GM12874 (cell line): ENCODE measurements at regions not wholly inside any gene's neighbourhood (a gene's known extent, or its start where the extent isn't known, plus 50 kb on each side); places are given as distances from the start of the nearest gene placed in this dataset.

Experiments
- TF ChIP-seq, protein P1 (sequence below): IDR thresholded peaks from 2 replicates; pipeline ENCODE4 v1.5.1; 2011; ENCODE audit warnings: low read depth, mild to moderate bottlenecking, control low read depth, low read length, moderate library complexity; ENCODE audit not compliant: insufficient read depth

GRCh38 chr4:154036856-154037255, 248.0 kb upstream of the SFRP2 start:
- TF ChIP-seq, protein P1, sequence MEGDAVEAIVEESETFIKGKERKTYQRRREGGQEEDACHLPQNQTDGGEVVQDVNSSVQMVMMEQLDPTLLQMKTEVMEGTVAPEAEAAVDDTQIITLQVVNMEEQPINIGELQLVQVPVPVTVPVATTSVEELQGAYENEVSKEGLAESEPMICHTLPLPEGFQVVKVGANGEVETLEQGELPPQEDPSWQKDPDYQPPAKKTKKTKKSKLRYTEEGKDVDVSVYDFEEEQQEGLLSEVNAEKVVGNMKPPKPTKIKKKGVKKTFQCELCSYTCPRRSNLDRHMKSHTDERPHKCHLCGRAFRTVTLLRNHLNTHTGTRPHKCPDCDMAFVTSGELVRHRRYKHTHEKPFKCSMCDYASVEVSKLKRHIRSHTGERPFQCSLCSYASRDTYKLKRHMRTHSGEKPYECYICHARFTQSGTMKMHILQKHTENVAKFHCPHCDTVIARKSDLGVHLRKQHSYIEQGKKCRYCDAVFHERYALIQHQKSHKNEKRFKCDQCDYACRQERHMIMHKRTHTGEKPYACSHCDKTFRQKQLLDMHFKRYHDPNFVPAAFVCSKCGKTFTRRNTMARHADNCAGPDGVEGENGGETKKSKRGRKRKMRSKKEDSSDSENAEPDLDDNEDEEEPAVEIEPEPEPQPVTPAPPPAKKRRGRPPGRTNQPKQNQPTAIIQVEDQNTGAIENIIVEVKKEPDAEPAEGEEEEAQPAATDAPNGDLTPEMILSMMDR = no peak

GRCh38 chr4:154035341-154035740, 246.5 kb upstream of the SFRP2 start:
- TF ChIP-seq, protein P1 = no peak

DNA sequence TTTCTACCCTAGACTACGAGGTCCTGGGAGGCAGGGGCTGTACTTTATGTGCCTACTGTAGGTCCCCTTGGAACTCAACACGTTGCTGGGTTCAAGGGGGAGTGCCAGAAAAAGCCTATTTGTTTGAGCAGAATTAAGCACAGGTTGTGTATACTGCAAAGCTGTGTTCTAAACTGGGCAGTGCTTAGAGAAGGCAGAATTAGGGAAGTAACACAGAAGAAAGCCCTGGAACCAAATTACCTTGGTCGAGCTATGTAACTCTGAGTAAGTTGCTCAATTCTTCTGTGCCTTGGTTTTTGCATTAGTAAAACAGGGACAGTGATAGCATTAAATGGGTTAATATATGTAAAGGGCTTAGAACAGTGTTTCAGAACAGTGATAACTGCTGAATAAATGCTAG, 245.0 kb upstream of the SFRP2 start:
- TF ChIP-seq, protein P1 = no peak

GRCh38 chr4:154032914-154033313, 244.0 kb upstream of the SFRP2 start:
- TF ChIP-seq, protein P1 = no peak

DNA sequence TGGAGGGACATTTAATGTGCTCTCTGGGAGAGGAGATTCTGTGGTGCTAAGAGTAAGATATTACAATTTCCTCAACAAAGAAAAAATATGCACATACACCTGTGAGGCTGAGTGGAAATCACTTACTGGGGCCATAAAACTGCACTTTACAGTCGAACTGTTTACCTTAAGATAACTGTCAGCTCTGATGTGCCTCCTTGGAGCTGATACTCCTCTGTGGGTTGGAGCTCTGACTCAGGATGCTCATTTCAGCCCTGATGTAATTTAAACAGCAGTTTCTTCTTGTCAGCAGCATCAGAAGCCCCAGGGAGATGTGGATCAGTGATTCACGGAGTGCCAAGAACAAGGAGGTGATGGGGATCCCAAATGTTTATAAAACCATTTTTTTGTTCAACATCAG, 241.9 kb upstream of the SFRP2 start:
- TF ChIP-seq, protein P1 = no peak

DNA sequence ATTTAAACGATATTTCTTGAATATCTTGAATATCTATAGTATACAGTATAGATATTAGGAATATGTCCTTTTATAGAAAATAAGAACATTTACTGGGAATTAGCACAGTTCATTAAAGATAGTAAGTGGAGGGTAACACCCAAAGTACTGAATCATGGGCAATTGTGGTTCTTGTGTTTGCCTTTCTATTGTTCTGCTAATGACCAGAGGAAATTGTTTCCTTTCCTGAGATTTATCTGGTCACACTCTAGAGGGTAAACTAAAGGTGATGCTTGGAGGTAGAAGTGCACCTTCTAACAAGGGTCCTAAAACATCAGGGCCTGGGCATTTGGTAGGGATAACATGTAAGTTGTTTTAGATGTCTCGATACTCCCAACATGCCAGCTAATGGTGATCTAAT, 241.3 kb upstream of the SFRP2 start:
- TF ChIP-seq, protein P1 = no peak

GRCh38 chr4:154029171-154029570, 240.3 kb upstream of the SFRP2 start:
- TF ChIP-seq, protein P1 = no peak

- TF ChIP-seq, protein P1 = no peak
Measured at GRCh38 chr4:154025110-154025509, 236.2 kb upstream of the SFRP2 start.
